CMK (cell line): ENCODE measurements at regions not wholly inside any gene's neighbourhood (a gene's known extent, or its start where the extent isn't known, plus 50 kb on each side); places are given as distances from the start of the nearest gene placed in this dataset.
A peak's percentile ranks its signal among the peaks of the same experiment; 100 is the strongest.

Source experiments
- DNase-seq: peaks from one replicate; pipeline ENCODE4 v3.0.0-alpha.2; 2010; ENCODE audit warnings: low read depth

DNA sequence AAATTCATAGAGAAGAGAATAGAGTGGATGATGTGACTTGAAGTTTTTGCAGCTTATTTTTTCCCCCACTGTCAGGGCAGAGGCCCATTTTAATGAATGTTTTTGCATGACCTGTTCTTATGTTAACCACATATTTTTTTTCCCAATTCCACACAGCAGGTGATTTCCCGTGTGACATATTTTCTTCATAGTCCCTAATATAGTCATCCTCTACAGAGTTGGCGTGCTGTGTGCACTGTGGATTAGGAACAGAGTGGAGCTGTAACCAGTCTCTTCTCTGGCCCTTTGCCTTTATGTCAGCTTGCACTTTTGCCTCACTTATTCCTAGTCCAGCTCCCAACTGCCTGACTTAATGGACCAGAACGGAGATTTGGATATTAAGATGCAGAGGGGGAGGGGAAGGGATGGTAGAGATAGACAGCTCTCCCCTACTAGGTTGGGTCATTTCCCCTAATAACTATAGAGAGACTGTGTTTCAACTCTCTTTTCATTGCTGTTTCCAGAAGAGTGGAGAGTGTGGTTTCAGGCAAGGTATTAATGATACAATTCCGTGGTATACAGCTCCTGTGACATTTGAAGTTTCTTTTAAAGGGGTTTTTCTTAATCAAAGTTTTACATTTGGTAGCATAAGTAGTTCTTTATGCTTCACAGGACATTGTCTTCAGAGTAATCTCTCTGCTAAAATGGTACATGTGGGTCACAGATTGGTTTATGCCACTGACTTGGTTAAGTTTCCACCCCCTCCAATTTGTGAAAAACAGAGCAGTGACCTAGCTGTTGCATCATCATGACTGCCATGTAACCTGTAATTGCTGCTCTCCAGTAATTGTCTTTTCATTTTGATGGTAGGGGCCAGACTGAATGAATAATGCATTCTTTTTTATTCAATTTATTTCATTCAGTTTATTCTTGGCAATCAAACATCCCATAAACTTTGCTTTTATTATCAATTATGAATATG lies 161.3 kb downstream of the HAUS1 start:
- no peak for DNase-seq

DNA sequence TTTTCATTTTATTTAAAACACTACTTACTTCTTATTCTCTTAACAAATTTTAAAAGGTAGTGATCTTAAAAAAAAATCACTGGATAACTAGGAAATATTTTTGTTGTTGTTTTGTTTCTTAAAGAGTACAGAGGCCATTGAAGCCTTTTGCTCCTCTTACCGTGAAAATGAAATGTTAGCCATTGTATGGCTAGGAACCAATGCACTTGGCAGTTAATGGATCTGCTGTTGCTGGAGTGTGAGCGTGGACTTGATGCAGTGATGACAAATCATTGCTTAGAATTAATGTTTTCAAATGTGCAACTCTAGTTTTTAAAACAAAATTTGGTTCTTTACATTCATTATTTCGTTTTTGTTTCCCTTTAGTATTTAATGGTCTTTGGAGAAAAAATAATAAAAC lies 162.3 kb downstream of the HAUS1 start:
- DNase-seq: no peak

DNA sequence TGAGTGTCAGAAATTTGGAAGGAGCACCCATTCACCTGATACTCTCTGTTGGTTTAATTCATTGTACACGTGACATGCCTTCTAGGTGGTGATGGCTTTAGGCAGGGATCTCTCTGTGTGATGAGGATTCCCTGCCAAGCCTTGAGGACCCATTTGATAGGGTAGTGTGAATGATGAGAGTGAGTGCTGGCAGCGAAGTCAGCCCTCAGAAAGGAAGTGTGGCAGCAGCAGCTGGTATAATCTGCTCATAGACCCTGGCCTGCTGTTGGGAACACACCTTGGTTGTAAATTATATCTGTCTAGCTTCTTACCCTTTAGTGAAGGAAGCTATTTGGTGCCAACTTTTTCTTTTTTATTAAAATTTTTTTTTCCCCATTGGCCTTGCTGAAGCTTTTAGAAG lies 164.5 kb downstream of the HAUS1 start:
- no peak for DNase-seq

DNA sequence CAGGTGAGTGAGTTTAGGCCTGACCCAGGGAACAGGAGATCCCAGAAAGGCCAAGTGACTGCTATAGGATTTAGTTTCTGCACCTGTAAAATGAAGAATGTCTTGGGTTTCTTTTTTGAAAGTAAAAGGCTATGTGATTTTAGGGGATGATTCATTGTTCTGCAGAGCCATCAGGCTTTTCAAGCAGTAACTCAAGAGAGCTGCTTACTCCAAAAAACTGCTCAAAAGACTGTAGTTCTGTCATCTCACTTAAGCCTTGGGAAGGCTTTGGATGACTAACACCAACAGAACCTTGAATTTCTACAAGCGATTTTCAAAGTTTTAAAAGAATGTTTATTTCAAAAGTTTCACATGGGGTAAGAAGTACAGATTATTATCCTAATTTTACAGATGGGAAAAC lies 165.1 kb downstream of the HAUS1 start:
- no peak for DNase-seq

DNA sequence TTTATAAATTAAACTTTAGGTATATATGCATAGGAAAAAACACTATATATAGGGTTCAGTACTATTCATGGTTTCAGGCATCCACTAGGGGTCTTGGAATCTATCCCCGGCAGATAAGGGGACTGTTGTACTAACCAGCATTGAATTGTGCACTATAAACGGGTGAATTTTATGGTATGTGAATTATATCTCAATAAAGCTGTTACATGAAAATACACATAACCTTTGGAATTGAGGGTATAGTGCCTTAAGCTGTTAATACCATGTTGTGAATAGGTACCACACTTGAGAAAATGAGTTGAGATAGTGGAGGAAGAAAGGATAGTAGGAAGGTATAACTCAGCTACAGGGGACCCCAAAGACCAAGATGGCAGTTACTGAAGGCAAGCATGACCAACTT lies 167.3 kb downstream of the HAUS1 start:
- DNase-seq: no peak

DNA sequence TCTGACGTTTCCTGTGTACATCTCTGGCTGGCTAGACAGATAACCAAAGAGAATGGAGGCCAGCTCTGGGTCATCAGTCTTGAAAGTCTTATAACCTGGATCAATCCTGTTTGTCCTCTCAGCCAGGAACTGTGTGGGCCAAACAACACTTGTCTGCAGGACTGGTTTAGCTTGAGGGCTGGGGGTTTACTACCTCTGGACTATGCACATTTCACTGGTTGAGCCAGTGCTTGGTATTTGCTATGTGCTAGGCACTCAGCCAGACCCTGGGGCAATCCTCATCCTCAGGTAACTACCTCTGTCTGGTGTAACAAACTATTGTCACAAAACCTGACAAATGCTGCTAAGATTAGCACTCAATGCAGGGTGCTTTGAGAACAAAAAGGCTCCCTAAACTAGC lies 169.7 kb downstream of the HAUS1 start:
- no peak for DNase-seq

DNA sequence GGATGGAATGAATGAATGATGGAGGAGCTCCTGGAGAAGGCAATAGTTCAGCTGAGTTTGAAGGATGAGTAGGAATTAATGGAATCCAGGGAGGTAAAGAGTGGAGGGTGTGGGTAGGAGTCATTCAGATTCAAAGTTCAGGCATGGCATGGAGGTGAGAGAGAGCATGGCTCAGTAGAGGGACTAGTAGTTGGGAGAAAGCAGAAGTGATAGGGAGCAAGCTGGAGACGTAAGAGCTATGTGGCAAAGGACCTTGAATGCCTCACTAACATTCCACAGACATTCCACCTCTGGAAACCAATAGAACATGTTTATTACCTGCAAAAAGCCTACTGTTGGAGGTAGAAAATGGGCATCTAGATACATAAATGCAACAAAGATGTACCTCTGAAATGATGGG lies 170.1 kb downstream of the HAUS1 start:
- DNase-seq: no peak

DNA sequence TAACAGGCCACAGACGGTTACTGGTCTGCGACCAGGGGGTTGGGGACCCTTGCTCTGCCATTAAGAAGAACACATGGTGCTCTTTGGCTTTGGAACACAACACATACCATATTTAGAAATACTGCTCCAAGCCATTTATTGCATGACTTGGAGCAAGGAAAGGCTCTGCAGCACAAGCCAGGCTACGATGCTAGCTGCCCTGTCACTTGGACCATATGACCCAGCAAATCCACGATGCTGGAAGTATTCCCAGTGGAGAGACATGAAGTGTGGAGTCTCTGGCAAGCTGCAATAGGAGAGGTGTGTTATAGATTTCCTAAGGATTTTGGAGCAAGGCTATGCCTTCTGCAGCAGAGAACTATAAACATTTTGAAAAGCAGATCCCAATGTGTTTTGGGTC lies 171.2 kb downstream of the HAUS1 start:
- DNase-seq: no peak

DNA sequence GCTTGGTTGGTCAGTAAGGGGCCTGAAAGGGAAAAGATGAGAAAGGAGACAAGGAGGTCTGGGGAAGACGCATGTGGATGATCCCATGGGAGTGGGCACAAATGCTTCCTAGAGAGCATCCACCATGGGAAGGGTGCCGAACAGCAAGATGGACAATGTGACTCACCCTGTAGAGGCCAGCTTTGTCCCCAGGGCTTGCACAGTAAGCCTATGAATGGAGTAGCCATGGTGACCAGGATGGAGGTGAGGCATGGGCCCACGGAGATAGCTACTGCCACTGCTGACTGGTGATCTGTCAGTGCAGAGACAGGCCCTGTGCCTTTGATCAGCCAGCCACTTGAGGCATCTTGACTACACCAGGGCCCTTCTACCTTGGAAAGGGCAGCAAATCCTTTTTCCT lies 172.6 kb downstream of the HAUS1 start:
- no peak for DNase-seq

DNA sequence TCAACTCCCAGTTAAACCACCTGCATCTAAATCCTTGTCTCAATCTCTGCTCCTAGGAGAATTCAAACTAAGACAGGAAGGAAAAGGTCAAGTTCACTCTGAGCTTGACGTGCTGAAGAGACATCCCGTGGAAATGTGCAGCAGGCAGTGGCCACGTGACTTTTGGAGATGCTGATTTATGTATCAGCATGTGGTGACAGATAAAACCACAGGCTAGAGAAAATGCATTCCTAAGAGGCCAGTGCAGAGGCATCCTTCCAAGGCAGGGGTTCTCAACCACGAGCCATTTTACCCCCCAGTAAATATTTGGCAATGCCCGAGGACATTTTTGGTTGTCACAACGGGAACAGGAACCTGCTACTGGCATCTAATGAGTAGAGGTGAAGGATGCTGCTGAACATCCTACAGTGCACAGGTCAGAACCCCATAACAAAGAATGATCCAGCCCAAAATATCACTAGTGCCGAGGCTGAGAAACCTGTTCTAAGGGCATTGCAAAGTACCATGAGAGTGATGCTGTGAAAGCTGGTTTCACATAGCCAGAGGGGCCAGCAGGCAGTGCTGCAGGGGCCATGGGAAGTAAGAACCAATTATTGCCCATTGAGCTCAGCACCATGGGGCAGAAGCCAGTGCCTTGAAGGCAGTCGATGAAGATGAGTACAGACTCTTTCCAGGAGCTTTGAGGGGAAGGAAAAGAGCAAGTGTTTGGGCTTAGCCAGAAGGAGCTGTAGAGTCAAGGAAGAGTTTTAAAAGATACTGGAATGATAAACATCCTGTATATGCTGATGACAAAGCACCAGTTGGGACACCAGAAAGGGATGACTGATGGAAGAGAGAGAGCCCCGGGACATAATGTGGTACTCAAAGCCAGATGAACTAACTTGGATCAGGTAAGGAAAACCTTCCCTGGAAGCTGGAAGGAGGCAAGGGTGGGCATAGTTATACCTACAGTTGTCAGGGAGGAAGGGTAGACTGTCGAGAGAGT lies 174.6 kb downstream of the HAUS1 start:
- DNase-seq: no peak

DNA sequence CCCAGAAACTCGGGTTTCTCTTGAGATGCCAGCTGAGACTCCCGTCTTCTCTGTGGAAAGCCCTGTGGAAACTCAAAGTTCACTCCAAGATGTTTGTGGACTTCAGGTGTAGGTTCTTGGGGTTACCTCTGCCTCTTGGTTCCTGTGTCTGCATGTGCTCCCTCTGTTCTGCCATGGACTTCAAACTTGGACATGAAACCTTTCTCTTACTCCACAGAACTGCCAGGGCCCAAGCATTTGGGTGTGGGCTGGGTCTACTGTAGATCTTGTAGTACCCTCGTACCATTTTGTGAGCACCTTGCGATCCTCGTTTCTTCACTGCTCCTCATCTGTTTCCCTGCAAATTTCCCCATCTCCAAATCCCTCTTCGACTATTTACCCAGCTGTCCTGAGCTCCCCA lies 175.5 kb downstream of the HAUS1 start:
- no peak for DNase-seq

DNA sequence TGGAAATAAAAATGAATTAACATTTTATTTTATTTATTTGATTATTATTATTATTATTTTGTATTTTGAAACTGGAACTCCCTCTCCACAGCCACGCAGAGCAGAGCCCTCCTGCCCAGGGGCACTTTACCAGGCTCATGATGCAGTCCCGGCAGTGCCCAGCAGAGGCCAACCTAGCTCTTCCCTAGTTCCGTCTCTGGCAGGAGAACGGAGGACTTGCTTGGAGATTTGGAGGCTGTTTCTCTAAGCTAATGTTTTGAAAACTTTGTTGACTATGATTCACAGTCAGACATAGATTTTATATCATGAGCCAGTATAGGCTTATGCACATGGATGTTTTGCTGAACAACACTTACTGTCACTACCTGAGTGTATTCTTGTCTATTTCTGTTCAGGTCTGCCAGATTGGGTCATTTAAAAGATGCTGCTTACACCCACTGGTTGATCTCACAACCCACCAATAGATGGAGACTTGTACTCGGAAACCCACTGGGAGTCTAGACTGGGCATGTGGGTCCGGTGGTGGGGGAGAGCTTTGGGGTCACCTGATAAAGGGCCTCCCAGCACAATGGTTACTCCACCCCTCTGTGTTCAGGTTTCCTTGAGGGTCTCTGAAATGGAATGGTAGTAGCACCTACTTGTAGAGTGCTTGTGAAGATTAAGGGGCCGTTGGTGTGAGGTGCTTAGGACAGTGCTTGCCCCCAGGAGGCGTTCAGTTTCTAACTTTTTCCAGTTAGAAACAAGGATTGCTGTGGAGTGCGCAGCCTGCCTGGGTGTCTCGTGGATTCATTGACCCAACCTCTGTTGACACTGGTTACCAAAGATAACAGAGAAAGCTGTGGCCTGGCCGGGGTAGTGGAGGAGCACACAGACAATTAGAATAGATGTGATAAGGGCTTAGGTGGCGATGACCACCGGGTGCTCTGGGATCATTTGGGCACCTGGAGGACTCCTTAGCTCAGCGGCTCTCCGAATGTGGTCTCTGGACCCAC lies 177.3 kb downstream of the HAUS1 start:
- DNase-seq: peak; percentile 40

DNA sequence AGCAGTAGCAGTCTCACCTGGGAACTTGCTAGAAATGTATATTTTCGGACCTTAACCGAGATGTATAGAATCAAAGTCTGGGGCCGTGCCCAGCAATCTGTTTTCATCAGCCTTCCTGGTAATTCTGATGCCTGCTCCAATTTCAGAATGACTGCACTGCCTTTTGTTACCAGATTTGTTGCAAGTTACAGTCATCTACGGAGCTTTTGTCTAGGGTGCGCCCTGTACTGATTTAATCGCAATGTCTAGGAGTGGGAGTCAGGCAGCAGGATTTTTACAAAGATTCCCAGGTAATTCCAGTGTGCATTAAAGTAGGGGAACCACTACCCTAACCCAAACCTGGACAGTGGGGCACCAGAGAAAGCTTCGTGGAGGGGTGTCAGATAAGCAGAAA lies 178.0 kb downstream of the HAUS1 start:
- no peak for DNase-seq

DNA sequence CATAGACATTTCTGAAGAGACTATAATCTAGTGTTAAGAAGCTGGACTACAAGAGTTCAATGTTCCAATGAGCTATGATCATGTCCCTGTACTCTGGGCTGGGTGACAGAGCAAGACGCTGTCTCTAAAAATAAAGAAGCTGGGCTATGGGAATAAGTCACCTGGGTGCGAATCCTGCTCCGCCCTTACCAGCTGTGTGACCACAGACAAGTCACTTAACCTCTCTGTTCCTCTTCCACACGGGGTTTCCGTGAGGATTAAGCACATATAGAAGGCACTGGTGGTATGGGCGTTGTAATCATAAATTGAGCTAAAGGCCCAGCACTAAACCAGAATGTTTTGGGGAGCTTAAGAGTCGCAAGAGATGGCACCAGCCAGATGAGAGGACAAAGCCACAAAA lies 178.5 kb downstream of the HAUS1 start:
- DNase-seq: no peak

DNA sequence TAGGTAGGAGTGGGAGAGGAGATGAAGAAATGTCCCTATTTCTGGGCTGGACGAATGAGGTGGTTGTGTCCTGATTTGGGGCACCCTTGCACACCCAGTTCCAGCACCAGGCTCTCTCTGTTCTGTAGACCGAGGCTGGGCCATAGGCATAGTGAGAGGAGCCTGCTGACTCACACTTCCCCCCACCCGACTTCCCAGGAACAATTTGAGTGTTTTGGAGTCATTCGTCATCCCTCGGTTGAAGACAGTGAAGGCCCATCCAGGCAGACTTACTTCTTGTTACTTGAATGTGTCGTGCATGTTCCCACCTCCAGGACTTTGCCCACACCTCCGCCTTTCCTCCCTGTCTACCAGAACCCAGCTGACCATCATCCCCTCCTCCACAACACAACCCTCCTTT lies 179.1 kb downstream of the HAUS1 start:
- no peak for DNase-seq

DNA sequence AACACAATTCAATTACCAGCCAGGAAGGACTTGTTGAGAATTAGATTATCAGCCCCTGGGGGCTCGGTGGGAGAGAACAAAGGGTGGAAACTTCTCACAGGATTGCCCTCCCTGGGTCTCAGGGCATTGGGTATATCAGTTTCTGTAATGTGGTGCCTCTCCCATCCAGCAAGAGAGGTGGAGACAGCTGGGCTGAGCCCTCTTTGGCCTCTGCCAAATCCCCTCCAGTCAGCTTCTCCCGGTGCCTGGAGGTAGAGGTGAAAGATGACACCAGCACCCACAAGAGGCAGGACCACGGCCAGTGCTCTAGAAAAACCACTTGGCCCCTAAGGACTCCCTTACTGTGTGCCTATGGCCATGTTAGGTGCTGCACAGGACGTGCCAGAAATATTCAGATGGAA lies 179.7 kb downstream of the HAUS1 start:
- DNase-seq: no peak

DNA sequence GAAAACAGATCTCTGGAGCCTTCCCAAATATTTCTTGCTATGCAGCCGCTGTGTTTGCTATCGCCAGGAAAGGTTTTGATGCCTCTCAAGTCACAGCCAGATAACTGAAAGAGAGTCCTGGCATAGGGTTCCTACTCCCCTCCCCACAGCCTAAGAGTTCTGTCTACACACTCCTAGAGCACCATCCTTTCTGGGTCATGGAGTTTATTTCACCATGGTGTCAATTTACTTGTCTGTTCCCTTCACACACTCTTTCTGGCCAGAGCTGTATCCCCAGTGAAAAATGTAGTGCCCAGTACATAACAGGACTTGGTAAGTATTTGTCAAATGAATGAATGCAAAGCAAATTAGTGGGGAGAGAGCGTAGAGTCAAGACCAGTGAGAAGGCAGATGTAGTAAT lies 185.3 kb downstream of the HAUS1 start:
- no peak for DNase-seq

DNA sequence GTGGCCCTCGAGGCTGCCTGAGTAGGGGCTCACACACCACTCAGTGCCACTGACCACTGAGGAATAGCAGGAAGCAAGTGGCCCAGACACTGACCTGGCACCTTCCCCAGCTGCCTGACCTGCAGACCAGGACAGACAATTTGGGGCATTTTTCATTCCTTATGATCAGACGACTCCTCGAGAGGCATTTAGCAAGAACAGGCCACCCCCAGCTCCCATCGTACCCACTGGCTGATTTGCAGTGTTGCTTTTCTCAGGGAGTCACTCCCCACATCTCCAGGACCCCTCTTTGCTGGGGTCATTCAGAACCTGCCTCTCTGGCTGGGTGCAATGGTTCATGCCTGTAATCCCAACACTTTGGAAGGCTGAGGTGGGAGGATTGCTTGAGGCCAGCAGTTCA lies 185.7 kb downstream of the HAUS1 start:
- DNase-seq: no peak

DNA sequence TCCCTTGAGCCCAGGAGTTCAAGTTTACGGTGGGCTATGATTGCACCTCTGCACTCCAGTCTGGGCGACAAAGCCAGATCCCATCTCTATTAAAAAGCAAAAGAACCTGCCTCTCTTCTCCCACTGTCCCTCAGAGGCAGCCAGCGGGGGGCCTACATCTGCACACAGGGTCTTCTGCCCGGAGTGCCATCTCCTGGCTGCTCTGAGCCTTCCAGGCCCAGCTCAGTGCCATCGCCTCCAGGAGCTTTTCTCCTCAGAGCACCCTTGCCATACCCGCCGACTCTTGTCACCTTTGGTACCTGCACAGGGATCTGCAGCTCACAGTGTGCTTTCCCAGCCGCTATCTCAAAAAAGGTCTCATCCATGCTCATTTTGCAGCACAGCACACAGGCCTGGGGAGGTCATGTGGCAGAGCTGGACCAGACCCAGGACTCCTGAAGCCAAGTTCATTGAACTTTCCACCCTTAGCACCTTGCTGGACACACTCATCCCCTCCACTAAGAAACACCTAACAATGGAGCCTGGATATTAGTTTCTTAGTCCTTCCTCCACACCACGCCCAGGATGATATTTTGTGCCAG lies 186.3 kb downstream of the HAUS1 start:
- no peak for DNase-seq

DNA sequence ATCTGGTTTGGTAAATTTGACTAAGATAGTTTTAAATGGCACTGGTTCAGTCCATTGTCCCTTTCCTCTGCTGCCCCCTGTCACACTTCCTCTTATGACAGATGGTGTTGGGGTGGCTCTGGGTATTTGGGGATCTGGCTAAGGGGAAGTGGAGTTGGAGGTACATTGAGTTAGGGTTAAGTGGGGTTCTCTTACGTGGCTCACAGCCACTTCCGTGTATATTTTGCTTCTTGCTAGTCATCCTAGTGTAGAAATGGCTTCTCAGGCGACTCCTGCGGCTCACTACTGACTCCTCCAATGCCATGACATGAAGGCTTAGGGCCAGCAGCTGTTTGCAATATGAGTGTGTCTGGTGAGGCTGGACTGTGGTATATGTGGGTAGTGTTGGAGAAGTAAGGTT lies 187.0 kb downstream of the HAUS1 start:
- DNase-seq: no peak

DNA sequence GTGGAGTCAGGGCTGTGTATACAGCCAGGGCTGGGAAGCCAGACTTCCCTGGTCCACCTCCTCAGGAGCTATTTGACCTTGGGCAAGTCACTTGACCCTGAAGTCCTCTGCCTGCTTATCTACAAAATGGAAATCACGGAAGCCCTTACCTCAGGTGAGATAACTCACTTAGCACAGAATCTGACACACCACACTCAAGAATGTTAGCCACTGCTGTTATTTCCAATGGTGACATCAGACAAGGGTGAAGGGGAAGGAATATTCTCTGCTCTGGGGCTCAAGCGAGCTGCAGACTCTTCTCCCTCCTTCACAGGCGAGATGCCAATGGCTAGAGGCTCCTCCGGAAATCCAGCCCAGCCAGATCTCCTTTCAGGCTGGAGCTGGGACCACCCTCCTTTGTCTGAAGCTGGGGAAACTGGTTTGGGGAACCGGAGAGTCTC lies 189.6 kb downstream of the HAUS1 start:
- DNase-seq: no peak
